Fibroblast of upper back skin (primary cell): ENCODE measurements at regions not wholly inside any gene's neighbourhood (a gene's known extent, or its start where the extent isn't known, plus 50 kb on each side); places are given as distances from the start of the nearest gene placed in this dataset.

Experiments
- DNase-seq: peaks from one replicate; pipeline ENCODE4 v3.0.0-alpha.2; 2013

DNA sequence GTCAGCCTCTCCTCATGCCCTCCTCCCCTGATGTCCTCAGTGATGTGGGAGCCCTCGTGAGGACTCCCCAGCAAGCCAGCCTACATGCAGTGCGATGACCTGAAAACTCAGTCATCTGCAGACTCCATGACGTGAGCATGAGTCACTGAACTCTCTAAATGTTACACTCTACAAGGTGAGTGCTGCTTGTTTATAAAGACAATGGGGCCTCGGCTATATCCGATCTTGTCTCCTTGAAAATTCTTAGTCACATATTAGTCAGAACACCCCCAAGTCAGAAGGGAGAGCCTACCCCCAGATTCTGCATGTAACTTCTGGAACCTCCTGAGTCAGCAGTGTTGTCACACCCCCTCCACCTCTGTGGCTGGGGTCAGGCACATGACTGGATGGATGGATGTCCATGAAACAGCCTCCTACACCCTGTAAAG is 673.8 kb downstream of the INHBA start:
- peak; percentile 94 for DNase-seq

DNA sequence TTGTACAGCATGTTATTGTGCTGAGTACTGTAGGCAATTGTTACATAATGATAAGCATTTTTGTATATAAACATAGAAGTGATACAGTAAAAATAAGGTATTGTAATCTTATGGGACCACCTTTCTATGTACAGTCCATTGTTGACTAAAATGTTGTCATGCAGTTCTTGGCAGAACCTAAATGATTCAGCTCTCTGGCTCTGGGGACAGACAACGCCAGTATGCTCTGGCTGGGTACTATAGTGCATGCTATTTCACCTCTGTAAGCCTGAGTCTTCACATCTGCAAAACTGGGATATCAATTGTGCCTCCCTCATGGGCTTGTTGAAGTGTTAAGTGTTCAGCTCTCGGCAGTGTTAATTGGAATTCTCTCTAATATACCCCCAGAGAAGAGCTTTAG is 674.3 kb downstream of the INHBA start:
- DNase-seq: no peak

DNA sequence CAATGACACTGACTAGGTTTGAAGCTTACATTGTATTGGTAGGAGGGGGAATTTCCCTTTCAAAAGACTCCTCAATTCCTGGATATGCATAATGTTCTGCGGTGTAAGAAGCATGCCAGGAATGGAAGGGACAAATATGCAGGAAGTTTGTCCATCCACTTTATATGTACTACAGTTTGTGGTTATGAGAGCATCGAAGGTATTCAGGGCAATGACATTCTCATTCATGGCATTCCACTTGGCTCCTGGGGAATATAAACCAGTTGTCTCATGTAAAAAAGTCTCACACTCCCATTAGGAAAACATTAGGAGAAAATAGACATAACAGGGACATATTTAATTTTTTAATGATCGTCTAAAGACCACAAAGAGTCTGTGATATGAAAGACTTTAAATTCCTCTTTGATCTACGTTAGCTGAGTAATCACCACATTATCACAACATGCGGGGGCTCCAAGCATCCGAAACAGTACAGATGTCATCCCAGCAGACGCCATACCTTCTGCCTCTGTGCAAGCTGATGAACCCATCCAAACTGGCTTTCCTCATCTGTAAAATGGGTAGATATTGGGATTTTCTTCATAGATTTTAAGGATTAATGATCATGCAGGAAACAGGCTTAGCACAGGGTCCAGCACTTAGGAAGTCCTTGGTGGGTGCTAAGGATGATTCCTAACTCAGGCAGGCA is 675.3 kb downstream of the INHBA start:
- DNase-seq: peak; percentile 99

DNA sequence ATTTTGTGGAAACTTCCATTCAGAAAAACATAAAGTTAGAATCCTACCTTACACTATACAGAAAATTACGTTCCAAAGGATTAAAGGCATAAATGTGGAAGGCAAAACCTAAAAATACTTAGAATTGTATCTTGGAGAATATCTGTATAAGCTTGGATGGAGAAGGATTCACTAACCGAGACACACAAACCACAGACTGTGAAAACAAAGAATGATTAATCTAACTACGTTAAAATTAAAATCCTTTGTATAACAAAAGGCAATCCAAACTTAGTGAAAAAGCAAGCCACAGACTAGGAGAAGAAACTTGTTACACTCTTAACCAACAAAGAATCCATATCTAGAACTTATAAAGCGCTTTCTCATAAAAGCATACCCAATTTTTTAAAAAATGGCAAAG is 678.8 kb downstream of the INHBA start:
- DNase-seq: no peak

DNA sequence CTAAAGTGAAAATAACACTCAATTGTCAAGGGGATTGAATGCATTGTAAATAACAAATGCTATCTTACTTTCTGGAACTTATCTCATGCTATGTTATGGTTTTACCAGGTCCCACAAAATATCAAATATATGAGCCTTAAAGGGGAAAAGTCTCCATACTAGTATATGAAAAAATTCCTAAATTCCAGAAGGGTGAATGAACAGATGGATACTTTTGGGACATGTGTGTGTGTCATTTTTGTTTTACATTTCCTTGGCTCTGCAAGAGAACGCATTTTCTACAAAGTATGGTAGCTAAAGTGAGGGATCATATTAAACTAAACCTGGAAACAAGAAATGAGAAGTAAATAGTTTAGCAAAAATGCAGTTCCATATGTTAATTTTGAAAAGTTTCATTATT is 682.8 kb downstream of the INHBA start:
- DNase-seq: no peak

DNA sequence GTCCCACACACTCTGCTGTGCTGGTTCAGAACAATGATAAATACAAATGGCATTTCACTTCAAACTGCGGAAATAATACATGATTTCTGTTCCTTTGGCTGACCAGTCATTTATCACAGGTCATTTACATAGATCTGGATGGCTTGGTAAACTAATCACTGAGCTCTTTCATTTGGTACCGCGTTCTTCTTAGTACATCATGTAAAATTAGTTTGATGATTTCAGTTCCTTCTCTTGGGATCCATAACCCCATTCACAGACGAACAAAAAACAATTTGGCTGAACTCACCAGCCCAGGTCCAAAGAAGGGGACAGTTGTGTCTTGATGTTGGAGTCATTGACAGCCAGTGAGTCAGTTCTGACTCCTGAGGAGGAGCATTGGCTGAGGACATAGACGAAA is 689.8 kb downstream of the INHBA start:
- no peak for DNase-seq

DNA sequence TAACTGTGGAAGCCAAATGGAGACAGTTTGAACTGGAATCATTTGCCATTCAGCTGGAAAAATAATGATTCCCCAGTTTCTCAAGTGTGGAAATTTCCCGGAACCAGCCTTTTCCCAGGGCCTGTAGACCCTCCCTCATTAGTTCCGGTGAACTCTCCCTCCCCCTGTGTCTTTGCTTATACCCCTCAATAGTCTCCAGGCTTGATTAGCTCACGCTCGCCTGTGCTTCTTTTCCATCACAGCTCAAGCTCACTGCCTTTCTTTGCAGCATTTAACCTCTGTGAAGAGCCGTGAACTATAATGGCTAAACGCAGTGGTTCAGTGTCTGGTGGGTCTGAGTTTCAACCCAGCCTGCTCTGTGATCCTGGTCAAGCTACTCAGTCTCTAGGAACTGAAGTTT is 690.8 kb downstream of the INHBA start:
- no peak for DNase-seq

DNA sequence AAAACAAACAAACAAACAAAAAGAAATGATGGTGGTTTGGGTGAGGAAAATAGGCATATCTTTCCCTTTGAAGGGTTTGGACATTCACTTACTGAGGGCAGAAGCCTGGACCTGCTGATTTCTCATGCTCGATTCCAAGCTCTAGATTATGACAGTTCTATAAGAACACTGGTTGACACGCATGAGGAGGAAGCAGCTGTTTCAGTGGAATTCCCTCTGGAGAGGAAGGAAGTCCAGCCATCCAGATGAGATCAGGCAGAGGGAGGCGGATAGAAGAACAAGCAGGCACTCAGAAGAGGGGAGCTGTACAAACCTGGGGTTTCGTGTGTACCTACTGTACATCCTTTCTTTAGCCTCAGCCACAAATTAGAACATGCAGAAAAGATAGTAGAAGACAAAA is 691.9 kb downstream of the INHBA start:
- DNase-seq: peak; percentile 62

DNA sequence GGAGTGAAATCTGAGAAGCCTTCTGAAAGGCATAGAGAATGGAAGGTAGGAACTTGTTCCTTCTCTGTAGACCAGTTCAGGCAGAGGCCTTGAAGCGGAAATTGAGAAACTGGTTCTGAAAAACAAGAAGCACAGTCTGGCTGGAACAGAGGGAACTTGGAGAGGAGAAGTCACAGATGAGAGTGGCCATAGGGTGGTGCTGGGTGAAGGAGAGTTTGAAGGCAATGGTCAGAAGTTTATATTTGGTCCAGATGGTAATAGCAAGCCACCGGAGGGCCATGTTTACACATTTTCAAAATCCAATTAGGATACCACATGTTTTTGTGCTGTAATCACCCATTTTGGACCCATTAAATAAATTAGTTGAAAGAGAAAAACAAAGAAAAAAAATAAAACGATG is 692.5 kb downstream of the INHBA start:
- DNase-seq: no peak

DNA sequence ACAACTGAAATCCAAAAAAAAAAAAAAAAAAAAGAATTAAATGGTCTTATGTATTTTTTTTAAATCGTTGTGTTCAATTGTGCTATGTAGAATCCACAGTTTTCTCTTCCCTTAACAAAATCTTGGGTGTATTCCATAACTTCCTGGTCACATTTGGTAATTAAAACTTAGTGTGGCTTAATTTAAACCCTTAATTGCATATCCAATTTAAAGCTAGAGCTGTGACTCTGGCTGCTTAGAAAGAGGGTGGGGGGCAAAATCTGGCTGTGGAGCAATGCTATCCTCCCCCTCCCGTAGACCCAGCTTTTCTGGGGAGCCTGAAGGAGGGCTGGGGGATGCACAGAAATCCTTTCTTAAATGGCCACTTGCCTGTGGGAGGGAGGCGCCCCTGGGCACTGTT is 695.1 kb downstream of the INHBA start:
- DNase-seq: no peak

DNA sequence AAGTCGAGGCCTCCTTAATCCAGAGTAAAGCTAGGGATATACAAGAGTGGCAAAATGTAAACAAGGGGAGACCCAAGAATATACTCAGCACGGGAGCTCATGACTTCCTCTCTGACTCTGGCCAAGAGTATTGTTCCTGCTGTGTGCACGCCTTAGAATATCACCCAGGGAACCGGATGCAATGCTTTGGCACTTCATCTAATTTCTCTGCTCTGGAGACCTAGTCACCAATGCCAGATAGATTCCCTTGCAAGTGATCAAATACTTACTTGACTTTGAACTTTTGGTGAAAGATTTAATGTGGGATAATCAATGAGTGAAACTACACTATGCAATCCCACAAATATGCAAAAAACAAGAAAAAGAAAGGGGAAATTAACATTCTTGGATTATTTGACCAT is 695.5 kb downstream of the INHBA start:
- peak; percentile 71 for DNase-seq

DNA sequence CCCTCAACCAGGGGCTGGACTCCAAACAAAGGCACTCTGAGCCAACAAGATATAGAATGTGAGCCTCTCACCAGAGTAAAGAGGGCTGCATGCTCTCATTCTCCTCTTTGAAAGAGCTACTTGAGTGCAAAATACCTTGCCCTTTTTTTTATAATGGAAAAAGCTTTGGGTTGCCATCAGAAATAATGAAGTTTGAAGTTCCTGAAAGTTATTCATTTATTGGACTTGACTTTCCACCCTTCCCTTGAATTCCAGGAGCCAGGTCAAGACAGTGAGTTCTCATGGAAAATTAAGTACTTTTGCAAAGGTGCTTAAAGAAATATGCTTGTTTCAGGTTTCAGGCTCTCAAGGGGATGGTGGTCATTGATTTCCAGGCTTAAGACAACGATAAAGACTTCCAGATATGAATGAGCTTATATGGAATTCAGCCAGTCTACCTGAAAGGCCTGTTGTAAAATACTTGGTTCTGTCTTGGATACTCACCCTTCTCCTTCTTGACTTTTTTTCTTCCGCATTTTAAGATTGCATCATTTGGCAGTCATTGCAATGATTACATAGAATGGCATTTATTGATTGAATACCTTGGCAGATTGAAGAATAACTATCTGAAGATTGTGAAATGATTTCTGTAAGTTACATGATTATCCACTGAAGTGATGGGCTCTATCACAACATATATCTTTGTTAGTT is 696.4 kb downstream of the INHBA start:
- peak; percentile 88 for DNase-seq

DNA sequence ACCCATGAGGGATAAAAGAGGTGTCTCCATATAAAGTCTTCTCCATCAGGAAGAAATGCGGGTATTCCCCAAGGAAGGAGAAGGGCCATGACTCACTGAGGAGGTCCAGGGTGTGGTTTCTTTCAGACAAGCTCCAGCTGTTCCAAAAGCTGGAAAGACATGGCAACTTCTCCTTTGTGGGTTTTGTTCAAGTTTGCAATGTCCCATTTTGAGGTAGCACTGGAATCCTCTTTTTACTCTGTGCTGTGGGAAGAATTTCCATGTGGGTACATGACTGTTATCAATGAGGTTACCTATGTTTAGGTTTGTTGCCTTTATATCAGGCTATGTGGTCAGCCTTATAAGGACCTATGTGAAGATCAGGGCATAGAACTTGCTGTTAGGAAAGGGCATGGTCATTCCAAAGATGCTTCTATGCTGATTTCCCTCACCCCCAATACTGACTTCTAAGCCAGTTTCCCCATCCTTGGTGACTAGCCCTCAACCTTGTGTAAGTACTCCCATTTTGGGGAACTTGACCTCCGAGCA is 697.5 kb downstream of the INHBA start:
- peak; percentile 97 for DNase-seq

DNA sequence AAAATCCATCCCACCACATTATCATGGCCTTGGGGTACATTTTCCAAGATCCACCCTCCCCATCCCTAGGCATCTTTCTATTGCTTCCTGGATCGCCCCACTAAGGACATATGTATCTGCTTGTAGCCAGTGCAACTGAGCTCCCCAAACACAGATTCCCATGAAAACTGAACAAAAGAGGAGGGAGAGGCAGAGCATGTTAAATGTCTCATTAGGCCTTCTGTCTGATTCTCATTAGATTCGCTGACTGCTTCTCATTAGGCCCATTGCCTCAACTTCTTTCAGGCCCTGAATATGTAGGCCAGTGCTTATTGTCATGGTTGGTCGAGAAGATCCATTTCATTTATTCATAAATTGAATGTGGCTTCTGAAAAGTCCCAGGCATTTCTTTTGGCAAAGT is 698.9 kb downstream of the INHBA start:
- DNase-seq: no peak

DNA sequence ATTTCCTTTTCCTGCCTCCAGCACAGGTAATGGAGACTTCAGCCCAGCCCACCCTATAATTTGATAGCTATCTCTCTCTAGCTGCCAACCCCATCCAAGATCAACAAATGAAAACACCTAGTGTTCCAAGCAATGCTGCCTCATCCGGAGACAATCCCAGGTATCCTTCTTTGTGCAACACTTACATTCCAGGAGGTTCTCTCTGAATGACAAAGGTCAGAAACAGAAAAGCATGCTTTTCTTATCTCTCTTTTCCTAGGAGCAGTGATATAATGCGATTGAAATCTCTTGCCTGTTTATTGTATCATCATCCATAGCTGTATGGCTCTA is 699.3 kb downstream of the INHBA start:
- peak; percentile 23 for DNase-seq

DNA sequence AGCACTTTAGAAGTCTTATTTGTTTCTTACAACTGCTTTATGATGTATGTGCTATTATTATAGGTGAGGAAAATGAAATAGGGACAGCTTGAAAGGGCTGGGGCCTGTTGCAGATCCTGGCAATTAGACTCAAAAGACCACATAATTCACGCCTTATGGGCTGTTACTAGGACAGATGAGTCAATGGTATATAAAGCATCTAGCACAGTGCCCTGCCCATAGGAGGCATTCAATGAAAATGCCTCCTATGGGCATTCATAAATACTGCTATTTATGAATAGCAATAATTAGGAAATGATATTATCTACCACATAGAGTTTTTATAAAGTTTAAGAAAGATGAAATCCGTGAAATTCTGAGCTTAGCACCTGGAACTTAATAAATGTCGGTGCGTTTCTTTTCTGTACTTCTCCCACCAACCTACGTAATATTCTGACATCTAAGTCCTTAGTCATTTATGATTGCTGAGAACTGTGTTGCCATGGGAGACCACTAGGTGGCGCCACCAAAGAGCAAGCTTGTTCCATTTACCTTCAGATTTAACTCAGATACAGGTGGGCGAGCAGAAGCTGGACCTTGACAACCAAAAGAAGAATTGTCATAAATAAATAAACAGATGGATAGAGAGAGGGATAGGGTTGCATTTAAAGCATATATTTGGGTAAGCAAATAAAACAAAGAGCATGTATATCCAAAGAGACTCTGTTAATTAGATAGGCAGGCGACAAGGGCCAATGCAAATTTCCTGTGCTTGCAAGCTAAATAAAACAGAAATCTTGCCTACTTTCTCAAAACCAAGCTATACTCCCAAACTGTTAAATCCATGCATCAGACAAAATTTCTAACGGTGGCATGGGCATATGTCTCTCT is 699.9 kb downstream of the INHBA start:
- peak; percentile 32 for DNase-seq

DNA sequence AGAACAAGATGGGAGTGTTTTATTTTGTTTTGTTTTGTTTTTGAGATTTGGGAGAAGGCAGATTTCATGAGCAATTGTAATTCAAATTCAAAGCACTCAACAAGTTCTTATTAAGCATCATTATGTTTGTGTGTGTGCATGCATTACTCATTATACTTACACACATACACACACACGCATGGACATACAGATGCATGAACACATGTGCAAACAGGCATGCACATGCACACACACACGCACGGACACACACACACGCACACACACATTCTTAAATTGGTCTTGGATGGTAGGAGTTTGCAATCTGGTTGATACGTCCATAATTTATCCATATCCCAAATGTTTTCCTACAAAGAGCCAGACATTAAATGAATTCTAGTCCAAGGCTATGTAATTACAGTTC is 702.8 kb downstream of the INHBA start:
- no peak for DNase-seq

DNA sequence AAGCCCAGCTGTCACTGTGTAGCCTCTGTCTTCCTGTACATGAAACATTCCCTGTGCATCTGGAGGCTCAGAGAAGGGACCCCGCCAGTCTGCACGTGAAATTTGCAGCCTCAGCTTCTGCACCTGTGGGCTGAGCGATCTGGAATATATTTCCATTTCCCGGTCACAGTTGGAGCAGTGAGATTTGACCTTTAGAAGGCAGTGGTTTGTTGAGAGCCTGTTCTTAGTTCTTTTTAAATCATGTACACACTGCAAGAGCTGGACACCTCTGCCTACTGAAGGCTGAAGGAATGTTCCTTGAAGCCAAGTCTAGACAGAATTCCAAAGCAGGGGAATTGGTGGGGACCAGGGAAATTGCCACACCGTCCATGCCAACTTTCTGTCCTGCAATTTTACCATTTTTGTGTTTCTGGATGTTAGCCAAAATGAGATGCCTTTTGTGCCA is 706.6 kb downstream of the INHBA start:
- no peak for DNase-seq

DNA sequence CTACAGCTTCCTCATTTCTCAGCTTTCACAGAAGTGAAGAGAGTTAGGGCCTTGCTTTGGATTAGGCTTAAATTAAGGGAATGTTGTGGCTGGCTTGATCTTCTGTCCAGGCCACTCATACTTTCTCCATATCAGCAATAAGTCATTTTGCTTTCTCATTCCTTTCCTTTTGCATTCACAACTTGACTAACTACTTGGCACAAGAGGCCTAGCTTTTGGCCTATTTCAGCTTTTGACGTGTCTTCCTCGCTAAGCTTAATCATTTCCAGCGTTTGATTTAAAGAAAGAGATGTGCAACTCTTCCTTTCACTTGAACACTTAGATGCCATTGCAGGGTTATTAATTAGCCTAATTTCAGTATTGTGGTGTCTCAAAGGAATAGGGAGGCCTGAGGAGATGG is 712.0 kb downstream of the INHBA start:
- DNase-seq: no peak

DNA sequence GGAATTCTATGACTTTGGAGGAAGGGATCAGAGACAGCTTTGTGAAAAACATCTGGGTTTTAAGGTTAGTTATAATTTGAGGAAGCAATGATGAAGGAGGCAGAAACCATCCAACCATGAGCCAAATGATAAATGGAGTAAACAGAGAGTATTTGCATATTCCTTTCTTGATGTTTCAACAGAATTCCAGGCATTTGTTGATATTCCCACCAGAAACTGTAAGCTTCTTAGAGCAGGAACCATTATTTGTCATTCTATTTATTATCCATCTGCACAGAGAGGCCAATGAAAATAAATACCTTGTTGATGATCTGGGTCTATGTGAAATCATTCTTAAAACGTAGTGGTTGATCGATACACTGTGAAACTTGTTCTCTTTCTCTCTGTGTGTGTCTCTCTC is 715.3 kb downstream of the INHBA start:
- DNase-seq: no peak

DNA sequence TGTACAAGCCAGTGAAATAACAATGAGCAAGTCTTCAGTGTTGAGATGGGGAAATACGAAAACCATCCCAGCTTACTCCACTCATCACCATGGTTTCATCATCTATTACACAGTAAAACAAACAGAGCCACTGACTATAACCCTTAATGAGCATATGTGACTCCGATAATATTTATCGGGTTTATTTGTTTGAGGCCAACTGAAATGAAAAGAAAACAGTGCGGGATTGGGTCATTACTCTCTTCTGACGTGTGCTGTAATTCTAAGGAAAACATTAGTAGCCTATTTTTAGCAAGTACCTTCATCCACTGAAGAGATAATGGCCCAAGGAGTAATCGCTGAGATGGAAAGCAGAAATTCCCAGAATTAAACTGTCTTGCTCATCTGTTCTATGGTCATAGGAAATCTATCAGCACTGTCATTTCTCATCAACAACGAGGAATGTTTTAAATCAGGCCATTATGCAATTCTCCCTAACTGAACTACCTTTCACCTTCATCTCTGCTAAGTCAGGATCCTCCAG is 716.5 kb downstream of the INHBA start:
- DNase-seq: peak; percentile 85

DNA sequence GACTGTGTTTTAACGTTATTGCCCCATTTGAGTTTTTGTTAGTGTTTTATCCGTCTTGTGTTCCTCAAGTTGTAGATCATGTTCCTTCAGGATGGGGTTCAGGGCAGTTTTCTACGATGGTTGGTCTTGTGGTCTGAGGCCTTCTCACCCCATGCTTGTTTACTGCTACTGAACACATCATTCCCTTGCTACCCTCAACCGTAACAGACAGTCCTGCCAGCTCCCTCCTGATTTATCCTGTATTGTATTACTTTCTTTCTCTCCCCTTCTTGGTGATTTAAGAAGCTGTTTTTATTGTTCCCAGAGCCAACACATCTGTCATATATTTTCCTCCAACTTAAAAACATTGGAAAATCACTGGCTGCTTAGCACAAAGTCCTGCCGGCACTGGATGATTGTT is 719.8 kb downstream of the INHBA start:
- no peak for DNase-seq

DNA sequence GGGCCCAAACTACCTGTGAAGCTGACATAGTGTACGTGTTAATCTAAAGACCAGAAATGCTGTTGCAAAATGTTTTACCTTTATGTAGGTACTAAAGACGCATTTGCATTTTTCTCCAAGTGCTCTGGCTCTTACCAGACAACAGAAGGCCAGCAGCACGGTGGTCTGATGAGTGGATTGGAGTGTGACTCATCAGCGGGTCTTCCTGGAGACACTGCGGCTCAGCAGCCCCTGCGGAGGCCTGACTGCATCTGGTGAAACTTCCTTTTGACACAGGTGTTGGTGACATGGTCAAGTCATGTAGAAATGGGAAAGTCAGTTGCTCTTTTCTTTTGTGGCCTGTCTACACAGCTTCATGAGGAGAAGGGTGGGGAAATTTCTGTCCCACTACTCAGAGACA is 723.6 kb downstream of the INHBA start:
- peak; percentile 49 for DNase-seq
